COLO668 (cell line): ENCODE measurements at regions not wholly inside any gene's neighbourhood (a gene's known extent, or its start where the extent isn't known, plus 50 kb on each side); places are given as distances from the start of the nearest gene placed in this dataset.

Source experiments
- DNase-seq: peaks from one replicate; lab custom pipeline; 2025; ENCODE audit not compliant: unreplicated experiment; lab: John Stamatoyannopoulos, UW

GRCh38 chr9:118882684-118883083 lies 486.6 kb downstream of the BRINP1 start:
- no peak for DNase-seq

- DNase-seq = no peak
Observed at GRCh38 chr9:118883411-118883810, 485.8 kb downstream of the BRINP1 start.

GRCh38 chr9:118891213-118891612 lies 478.0 kb downstream of the BRINP1 start:
- DNase-seq = no peak

GRCh38 chr9:118896324-118897000 lies 472.8 kb downstream of the BRINP1 start:
- peak; percentile 82 for DNase-seq

- DNase-seq = no peak
Observed at GRCh38 chr9:118918180-118918579, 451.1 kb downstream of the BRINP1 start.

- no peak for DNase-seq
Observed at GRCh38 chr9:118928722-118929121, 440.5 kb downstream of the BRINP1 start.

GRCh38 chr9:118929287-118929686 lies 439.9 kb downstream of the BRINP1 start:
- no peak for DNase-seq

- DNase-seq = no peak
Observed at GRCh38 chr9:118931941-118932340, 437.3 kb downstream of the BRINP1 start.

- DNase-seq = no peak
Observed at GRCh38 chr9:118938581-118938980, 430.7 kb downstream of the BRINP1 start.

- DNase-seq = no peak
Observed at GRCh38 chr9:118940473-118940872, 428.8 kb downstream of the BRINP1 start.

GRCh38 chr9:118946669-118947068 lies 422.6 kb downstream of the BRINP1 start:
- no peak for DNase-seq

GRCh38 chr9:118954857-118955256 lies 414.4 kb downstream of the BRINP1 start:
- no peak for DNase-seq

GRCh38 chr9:118957585-118957984 lies 411.6 kb downstream of the BRINP1 start:
- no peak for DNase-seq

GRCh38 chr9:118959366-118959765 lies 409.9 kb downstream of the BRINP1 start:
- no peak for DNase-seq

- DNase-seq = no peak
Observed at GRCh38 chr9:118961857-118962256, 407.4 kb downstream of the BRINP1 start.

- DNase-seq = no peak
Observed at GRCh38 chr9:118962426-118962825, 406.8 kb downstream of the BRINP1 start.

GRCh38 chr9:118963674-118964073 lies 405.6 kb downstream of the BRINP1 start:
- DNase-seq = no peak

- DNase-seq = no peak
Observed at GRCh38 chr9:118967901-118968300, 401.3 kb downstream of the BRINP1 start.

GRCh38 chr9:118975736-118976135 lies 393.5 kb downstream of the BRINP1 start:
- DNase-seq = no peak

GRCh38 chr9:118976160-118976559 lies 393.1 kb downstream of the BRINP1 start:
- DNase-seq = no peak

GRCh38 chr9:118984607-118985006 lies 384.6 kb downstream of the BRINP1 start:
- no peak for DNase-seq

- DNase-seq = no peak
Observed at GRCh38 chr9:118985851-118986250, 383.4 kb downstream of the BRINP1 start.

- DNase-seq = no peak
Observed at GRCh38 chr9:118987167-118987566, 382.1 kb downstream of the BRINP1 start.
